ENCODE measurements at regions not wholly inside any gene's neighbourhood (a gene's known extent, or its start where the extent isn't known, plus 50 kb on each side); places are given as distances from the start of the nearest gene placed in this dataset.

GRCh38 chr16:6160871-6161270 is 1063.3 kb upstream of the EEF2KMT start:
- no peak for TF ChIP-seq POLR2AphosphoS5 (IDR thresholded peaks at IDR 0.05; ENCODE audit: low read depth, low read length)
- no peak for TF ChIP-seq POLR2A (IDR thresholded peaks at IDR 0.05; ENCODE audit: low read depth, low read length)

Measured in GM12892 (cell line).